Upper lobe of left lung (tissue), 4 donors: ENCODE measurements at regions not wholly inside any gene's neighbourhood (a gene's known extent, or its start where the extent isn't known, plus 50 kb on each side); places are given as distances from the start of the nearest gene placed in this dataset.

Source experiments
- CTCF ChIP-seq, 6 experiments: fragments of 450-650 bp in 4 of 6; fragments of 200-600 bp in 2 of 6; sonication (generic) in 2 of 6; IDR thresholded peaks; one replicate each; pipeline ENCODE4 v1.5.1; 2016 to 2019; ENCODE audit warnings: antibody characterized with exemption in 6 of 6
- EP300 ChIP-seq, 4 donors: sonication (generic); formaldehyde crosslinking; IDR thresholded peaks; one replicate each; pipeline ENCODE4 v1.5.1; 2017; ENCODE audit warnings: antibody characterized with exemption in 4 of 4, control low read depth in 2 of 4
- POLR2A ChIP-seq, 4 donors: fragments of 450-650 bp; IDR thresholded peaks; one replicate each; pipeline ENCODE4 v1.5.1; 2016 to 2017; ENCODE audit warnings: antibody characterized with exemption in 4 of 4, mild to moderate bottlenecking in 2 of 4
- POLR2AphosphoS5 ChIP-seq, 2 donors: sonication (generic); formaldehyde crosslinking; IDR thresholded peaks; one replicate each; pipeline ENCODE4 v1.5.1; 2017; ENCODE audit warnings: antibody characterized with exemption in 2 of 2

GRCh38 chr12:74897425-74898211 lies 312.0 kb downstream of the KCNC2 start:
- no peak for TF ChIP-seq CTCF (IDR thresholded peaks at IDR 0.05)
- no peak for TF ChIP-seq POLR2AphosphoS5 (IDR thresholded peaks at IDR 0.05)
- no peak for TF ChIP-seq EP300 (IDR thresholded peaks at IDR 0.05)
- TF ChIP-seq POLR2A (IDR thresholded peaks at IDR 0.05) = no peak
